COR-L47 (cell line): ENCODE measurements at regions not wholly inside any gene's neighbourhood (a gene's known extent, or its start where the extent isn't known, plus 50 kb on each side); places are given as distances from the start of the nearest gene placed in this dataset.
"Not testable (repeated sequence)": the region's sequence is repeated elsewhere in the genome, so short reads cannot be mapped to it uniquely, and the experiment has no call there.

Source experiments
- DNase-seq: peaks from one replicate; lab custom pipeline; 2025; lab: John Stamatoyannopoulos, UW

DNA sequence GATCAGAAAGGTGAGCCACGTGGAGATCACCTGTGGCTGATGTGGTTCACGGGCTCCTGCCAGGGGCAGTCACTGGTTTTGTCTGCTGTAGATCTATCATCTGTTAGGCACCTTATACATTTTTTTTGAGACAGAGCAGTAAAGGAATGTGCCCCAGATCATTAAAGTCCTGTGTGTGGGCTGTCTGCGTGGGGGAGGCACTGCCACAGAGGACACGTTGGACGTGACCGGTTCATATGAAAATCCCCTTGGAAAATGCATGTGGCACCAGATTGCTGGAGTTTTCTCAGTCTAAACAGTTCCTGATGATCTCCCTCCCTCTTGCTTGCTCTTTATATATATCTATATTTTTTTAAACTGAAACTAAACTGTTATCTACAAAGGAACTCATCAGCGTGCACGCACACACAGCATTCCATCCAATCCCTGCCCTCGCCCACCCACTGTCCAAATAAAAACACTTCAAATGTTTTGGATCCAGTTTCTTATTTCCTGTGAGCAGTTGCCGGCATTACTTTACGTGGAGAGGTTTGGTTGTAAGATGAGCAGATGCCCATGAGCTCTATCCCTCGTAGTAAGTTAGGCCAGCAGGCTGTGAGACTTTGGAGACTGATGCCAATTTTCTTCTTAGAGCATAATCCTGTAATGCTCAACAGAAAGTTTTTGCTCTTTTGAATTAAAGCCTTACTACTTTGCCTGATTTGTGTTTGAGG lies 161.6 kb upstream of the EXOC2 start:
- no peak for DNase-seq

DNA sequence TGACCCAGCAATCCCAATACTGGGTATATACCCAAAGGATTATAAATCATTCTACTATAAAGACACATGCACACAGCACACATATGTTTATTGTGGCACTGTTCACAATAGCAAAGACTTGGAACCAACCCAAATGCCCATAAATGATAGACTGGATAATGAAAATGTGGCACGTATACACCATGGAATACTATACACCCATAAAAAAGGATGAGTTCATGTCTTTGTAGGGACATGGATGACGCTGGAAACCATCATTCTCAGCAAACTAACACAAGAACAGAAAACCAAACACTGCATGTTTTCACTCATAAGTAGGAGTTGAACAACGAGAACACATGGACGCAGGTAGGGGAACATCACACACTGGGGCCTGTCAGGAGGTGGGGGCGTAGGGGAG lies 159.3 kb upstream of the EXOC2 start:
- DNase-seq: not testable (repeated sequence)

DNA sequence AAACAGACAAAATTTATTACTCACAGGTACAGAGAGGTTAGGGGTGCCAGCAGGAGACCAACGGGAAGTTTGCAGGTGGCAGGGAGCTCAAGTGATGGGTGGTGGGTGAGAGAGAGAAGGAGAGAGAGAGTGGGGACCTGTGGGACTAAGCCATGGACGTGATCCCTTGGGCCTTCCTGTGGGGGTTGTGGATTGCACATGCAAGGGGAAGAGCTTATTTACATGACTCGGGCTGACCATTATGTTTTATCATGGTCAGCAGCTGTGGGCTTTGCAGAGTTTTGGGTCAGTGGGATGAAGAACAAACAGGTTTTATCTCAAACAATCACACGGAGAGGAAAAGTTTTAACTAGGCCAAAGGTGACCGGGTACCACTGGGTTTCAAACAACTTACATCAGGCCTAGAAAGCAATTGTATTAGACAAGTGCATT lies 156.2 kb upstream of the EXOC2 start:
- no peak for DNase-seq

DNA sequence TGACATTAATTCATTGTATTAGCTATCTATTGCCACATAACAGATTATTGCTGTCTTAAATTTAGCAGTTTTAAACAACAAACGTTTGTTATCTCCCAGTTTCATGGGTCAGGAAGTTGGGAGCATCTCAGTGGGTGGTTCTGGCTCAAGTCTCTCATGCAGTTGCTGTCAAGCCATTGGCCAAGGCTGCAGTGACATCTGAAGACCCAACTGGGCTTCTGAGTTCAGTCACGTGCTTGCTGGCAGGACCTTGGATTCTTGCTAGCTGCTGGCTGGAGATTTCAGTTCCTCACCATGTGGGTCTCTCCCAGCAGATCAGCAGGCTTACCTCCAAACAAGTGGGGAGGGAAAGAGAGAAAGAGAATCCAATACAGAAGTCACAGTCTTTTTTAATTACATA lies 152.6 kb upstream of the EXOC2 start:
- DNase-seq: no peak

DNA sequence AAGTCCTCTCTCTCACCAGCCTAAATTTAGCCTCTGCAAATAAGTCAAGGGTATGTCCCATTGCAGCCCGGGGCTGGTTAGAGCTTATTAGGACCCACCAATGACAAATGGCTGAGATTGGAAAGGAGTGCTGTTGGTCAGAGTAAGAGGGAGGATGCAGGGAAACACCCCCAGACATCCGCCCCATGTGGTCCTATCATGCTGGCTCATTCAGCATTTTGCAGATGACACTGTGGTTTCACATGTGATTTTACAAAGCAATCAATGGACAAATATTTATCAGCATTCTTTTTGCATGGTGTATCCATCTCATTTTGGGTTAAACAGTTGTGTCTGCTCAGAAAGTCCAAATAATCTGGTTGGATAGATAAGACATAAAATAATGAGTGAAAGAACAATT lies 152.2 kb upstream of the EXOC2 start:
- no peak for DNase-seq

DNA sequence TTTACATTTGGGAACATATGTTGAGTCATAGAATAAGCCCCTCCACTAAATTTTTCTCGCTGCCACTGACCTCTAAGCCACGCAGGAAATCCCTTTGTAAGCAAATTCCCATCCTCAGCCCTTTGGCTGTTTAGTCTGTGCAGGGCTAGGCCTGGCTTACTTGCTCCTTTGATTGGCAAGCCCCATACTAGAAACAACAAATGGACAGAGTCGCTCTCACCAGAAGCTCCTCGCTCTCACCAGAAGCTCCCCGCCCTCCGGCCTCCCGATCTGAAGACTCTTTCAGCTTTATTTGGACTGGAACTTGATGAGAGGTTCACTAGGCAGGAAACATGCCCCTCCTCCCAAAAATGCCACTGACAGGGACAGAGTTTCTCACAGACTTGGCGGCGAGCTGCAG lies 149.2 kb upstream of the EXOC2 start:
- DNase-seq: no peak

DNA sequence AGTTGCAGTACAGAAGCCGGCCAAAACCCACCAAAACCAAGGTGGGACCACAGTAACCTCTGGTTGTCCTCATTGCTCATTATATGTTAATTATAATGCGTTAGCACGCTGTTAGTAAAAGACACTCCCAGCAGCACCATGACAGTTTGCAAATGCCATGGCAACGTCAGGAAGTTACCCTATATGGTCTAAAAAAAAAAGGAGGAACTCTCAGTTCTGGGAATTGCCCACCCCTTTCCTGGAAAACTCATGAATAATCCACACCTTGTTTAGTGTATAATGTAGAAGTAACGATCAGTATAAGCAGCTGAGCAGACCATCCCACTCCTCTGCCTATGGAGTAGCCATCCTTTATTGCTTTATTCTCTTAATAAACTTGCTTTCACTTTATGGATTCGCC lies 148.6 kb upstream of the EXOC2 start:
- DNase-seq: no peak

DNA sequence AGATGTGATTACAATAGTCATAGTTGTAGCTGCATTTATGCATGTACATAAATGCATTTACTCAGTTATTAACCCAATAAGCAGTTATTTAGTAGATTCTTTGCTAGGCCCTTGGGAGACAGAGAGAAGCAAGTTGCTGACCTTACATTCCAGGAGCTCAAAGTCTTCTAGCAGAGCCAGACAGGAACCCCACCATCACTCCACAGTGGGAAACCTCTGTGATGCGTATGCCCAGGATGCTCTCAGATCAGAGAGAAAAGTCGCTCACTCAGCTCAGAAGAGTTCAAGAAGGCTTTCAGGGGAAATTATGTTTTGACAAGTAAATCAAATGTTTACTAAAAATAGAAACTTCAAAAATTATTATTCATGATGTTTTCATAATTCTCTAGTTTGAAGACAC lies 146.3 kb upstream of the EXOC2 start:
- no peak for DNase-seq

DNA sequence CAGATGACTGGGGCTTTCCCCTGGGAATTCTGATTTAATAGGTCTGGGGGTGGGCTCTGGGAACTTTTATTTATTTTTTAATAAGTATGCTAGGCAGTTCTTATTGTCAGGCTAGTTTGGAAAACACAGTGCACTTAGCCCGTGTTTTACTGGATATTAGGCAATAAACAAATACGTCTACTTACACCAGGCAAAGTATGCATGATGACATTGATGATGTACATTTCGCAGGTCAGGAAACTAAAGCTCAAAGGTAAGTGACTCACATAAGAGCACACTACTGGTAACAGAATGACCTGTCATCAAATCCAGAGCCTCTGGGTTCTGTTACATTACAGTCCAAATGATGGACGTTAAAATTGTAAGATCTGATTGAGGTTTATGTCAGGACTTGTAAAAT lies 144.4 kb upstream of the EXOC2 start:
- DNase-seq: no peak

DNA sequence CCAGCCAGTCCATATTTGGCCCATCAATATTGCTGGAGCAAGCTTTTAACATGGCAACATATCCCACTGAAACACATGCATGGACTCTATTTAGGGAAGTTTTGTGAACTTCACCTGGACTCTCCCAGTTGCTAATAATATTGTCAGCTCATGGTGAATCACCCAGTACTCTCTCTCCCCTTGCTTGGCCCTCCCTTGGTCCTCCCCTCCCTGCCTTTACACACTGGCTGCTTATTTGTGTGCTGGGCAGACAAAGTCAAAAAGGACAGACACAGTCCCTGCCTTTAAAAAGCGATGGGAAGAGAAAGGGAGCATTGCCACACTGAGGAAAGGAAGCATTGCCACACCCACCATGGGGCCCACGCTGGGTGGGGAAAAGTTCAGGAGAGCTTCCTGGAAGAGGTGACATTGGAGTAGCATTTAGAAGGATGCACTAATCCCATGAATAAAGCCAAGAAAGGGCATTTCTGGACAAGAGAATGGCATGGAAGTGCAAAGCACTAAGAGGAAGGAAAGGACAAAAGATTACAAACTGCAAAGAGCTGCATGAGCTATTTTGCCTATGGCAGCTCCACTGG lies 143.4 kb upstream of the EXOC2 start:
- no peak for DNase-seq

DNA sequence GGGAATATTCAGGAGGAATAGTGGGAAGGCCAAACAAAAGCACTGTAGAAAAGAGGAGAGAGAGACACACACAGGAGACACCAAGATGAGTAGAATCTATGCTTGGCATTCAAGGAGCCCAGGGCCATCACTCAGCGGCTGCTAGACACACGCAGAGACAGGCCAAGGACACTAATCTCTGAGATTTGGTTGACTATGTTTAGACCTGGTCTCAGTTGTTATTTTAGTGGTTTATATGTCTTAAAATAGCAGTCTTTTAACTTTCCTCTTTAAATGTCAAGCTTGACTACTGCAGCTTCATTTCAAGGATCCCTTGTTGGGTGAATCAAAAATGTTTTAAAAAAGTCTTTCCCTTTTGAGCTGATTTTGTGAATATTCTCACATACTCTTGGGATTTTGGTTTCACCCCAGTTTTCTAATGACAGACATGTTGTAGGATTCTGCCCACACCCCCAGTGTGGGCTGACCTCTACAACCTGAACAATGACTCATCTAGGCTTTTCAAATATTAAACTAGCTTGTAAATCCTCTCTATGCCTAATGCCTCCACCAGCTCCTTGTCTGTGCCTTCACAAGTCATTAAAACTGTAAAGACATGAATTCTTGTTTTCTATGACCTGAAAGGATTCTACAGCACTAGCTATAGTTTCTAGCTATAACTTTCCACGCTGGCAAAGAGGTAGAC lies 142.7 kb upstream of the EXOC2 start:
- no peak for DNase-seq

DNA sequence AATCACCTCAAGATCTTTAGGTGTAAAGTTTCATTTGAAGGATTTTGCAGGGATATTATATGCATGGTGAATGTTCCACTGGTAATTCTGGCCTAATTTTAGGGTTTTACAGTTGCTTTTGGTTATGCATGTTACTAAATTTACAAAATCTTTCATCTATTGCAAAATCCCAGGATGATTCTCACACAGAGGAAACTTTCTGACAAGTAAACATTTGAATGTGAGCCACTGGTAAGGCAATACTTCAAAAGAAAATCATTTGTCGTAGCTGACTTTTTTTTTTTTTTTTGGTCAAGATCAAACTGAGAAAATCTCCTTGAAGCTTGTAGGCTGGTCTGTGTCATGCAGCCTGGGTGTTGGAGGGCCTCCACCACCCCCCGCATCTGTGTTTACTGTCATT lies 141.9 kb upstream of the EXOC2 start:
- DNase-seq: no peak

DNA sequence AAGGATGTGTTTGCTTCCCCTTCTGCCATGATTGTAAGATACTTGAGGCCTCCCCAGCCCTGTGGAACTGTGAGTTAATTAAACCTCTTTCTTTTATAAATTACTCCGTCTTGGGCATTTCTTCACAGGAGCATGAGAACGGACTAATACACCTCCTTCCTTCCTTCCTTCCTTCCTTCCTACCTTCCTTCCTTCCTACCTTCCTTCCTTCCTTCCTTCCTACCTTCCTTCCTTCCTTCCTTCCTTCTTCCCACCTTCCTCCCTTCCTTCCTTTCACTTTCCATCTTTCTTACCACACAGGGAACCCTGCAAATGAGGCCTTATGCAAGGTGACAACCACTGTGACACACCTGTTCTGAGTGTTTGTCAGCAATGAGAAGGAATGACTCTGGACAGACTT lies 141.3 kb upstream of the EXOC2 start:
- DNase-seq: no peak

DNA sequence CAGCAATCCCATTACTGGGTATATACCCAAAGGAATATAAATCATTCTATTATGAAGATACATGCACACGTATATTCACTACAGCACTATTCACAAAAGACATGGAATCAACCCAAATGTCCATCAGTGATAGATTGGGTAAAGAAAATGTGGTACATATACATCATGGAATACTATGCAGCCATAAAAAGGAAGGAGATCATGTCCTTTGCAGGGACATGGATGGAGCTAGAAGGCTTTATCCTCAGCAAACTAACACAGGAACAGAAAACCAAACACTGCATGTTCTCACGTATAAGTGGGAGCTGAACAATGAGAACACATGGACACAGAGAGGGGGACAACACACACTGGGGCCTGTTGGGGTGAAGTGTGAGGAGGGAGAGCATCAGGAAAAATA lies 139.9 kb upstream of the EXOC2 start:
- DNase-seq: not testable (repeated sequence)

DNA sequence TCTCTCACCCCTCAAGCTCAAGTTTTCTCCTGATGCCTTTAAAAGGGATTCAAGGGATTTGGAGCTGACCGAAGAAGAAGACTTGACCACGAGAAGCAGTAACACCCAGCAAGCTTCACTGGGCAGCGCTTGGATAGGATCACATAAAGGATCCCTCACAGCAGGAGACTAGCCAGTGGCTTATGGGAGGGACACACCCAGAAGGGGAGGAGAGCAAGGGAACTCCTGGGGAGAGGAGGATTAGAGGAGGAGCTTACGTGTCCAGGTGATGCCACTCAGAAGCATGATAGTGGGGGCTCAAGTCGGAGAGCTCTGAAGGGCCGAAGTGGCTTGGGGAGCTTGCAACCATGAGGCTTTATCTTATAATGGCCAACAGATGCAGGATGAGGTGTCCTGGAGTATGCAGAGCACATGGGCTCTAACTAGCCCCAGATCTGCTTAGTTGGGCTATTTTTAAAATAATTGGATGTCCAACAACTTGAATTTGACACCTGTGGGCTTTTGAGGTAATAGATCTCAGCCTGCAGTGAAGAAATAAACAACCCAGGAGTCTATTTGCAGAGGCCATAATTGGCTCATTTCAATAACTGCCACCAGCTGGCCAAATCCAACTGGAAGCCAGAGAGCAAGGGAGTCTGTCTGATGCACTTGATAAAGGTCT lies 137.9 kb upstream of the EXOC2 start:
- DNase-seq: peak; percentile 6

DNA sequence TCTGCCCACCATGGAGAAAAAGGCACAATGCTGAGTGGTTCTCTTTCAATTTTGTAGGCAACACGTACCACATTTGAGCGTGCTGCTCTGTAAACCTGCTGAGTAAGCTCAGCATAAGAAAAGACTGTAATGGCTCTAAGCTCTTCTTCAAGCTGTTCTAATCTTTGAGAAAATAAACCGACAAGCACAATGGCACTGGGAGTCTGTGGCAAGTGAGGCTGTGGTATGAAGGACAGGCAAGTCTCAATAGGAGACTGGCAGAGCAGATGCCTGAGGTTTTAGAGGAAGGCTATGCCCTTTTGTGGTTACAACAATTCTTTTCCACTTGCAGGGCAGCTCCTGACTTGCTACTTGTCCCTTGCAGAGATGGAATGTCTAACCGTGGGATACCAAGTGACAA lies 136.7 kb upstream of the EXOC2 start:
- DNase-seq: no peak

DNA sequence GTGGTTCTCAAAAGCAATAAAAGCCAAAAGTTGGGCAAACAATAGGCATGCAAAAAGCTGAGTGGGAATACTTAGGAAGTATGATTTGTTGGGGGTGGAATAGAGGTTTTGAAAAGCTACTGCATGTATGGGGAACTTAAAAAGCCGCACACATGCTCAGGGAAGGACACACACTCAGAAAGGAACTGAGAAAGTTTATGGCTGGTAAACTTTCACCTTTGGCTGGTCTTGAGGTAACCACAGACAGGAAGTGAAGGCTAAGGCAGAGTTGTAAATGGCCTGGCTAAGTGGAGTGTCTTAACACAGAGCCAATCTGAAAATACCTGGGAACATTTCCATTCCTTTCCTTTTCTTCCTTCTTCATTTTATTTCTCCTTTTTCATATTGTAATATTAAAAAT lies 134.5 kb upstream of the EXOC2 start:
- DNase-seq: no peak

DNA sequence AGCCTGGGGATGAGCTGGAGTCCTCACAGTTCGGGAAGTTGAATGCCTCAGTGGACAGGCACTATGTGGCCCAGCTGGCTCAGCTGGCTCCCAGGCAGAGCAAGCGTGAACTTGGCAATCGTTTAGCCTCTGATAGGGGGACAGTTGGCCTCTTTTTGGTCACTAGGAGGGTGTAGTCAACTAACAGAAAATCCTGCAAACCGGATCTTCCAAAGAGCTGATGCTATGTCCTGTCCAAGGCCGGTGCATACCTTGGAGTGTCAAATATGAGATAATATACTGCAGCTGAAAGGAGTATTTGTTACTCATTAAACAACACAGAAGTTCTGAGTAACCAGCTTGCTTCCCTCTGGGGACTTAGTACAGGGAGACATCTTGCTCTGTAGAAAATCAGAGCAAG lies 126.2 kb upstream of the EXOC2 start:
- DNase-seq: no peak

DNA sequence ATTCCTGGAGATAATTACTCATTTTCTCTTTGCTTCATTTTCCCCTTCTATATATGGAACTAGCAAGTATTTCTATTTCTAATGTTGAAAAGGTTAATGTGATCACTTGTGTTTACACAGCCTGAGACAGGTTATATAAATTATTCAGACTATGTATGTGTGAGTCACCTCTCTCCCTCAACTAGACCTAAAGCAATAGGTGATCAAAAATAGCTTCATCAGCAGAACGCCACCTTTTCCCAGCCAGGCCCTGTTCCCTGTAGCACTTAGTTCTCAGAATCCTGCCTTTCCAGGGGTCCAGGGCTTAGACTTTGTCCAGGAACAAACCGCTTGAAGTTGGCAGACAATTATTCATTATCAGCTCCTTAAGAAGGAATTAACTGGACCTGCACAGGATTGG lies 125.3 kb upstream of the EXOC2 start:
- DNase-seq: no peak

DNA sequence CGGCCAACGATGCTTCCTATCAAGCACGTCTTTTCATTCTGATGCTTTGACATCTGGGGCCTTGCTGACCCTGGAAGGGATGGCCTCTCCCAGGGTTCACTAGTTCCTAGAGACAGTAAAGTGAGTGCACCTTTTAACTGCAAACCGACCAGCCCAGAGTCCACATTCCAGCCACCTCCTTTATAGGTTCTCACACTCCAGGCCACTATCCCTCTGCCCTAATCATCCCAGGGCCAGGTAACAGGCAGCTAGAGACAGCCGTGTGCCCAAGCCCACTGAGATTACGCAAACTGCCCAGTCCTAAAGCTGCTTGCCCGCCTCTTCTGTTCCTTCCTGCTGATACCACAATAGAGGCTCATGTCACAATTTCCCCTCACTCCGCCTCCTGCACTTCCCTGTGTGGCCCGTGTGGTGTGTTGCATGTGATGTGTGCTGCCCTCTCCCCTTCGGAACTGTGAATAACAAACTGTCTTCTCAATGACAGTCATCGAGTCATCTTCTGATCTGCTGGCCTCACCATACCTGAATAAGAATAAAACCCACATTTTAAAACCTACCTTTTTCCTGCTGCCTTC lies 123.7 kb upstream of the EXOC2 start:
- no peak for DNase-seq

DNA sequence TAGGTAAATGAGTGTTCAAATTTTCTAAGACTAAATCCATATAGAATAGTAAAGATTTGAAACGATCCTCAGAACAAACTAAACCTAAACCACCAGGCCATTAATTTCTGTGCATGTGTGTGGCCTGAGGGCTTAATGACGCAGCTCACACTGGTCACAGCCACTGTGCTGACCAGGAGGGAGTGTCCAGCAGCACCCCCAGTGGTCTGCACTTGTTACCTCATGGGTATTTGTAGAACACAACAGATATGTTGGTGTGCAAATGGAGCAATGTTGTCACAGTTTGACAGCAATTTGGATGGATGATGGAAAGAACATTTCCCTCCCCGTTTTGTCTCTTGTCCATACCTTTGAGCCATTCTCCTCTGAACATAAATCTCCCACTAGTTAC lies 122.4 kb upstream of the EXOC2 start:
- DNase-seq: peak; percentile 3
